Karpas-422 (cell line): ENCODE measurements at regions not wholly inside any gene's neighbourhood (a gene's known extent, or its start where the extent isn't known, plus 50 kb on each side); places are given as distances from the start of the nearest gene placed in this dataset.

Experiments used
- DNase-seq: peaks from one replicate; pipeline ENCODE4 v3.0.0-alpha.2; 2015
- H2AFZ ChIP-seq: fragments of 200-600 bp; sonication (generic); 2 replicates; pipeline ENCODE4 v1.6.1; 2014; ENCODE audit warnings: antibody characterized with exemption, low read length, mixed read lengths
- H3K27ac ChIP-seq: fragments of 200-600 bp; sonication (generic); 2 replicates; pipeline ENCODE4 v1.5.1; 2014; ENCODE audit warnings: mild to moderate bottlenecking, low read length, moderate library complexity
- H3K27me3 ChIP-seq: fragments of 200-600 bp; sonication (generic); 2 replicates; pipeline ENCODE4 v1.6.1; 2014; ENCODE audit warnings: low read length, mixed read lengths
- H3K36me3 ChIP-seq: fragments of 200-600 bp; sonication (generic); 2 replicates; pipeline ENCODE4 v1.6.1; 2014; ENCODE audit warnings: low read length, mixed read lengths; ENCODE audit not compliant: insufficient read depth
- H3K4me1 ChIP-seq: fragments of 200-600 bp; sonication (generic); 2 replicates; pipeline ENCODE4 v1.6.1; 2014; ENCODE audit warnings: mild to moderate bottlenecking, low read length, mixed read lengths
- H3K4me2 ChIP-seq: fragments of 200-600 bp; sonication (generic); 2 replicates; pipeline ENCODE4 v1.6.1; 2014; ENCODE audit warnings: low read length, low read depth, mild to moderate bottlenecking; ENCODE audit not compliant: poor library complexity, severe bottlenecking
- H3K4me3 ChIP-seq: fragments of 200-600 bp; sonication (generic); 2 replicates; pipeline ENCODE4 v1.5.1; 2014; ENCODE audit warnings: mild to moderate bottlenecking, antibody characterized with exemption, low read length, mixed read lengths
- H3K79me2 ChIP-seq: fragments of 200-600 bp; sonication (generic); 2 replicates; pipeline ENCODE4 v1.6.1; 2014; ENCODE audit warnings: mild to moderate bottlenecking, low read length, mixed read lengths
- H3K9ac ChIP-seq: fragments of 200-600 bp; sonication (generic); 2 replicates; pipeline ENCODE4 v1.6.0; 2014; ENCODE audit warnings: low read length
- H3K9me2 ChIP-seq: fragments of 200-600 bp; sonication (generic), shearing (Covaris generic); replicated peaks from 2 replicates; pipeline ENCODE4 v1.6.0; 2014; ENCODE audit warnings: mild to moderate bottlenecking, low read length, moderate library complexity; ENCODE audit not compliant: insufficient read depth
- H3K9me3 ChIP-seq: fragments of 300-700, 200-600 bp; sonication (generic); 2 replicates; pipeline ENCODE4 v1.6.1; 2014; ENCODE audit warnings: low read length, mixed read lengths
- H4K20me1 ChIP-seq: fragments of 200-600 bp; sonication (generic); 2 replicates; pipeline ENCODE4 v1.6.1; 2014; ENCODE audit warnings: mild to moderate bottlenecking, antibody characterized with exemption, low read length, low read depth; ENCODE audit not compliant: insufficient read depth

GRCh38 chr9:30851600-30851999, 1532.8 kb upstream of the ACO1 start:
- no peak for DNase-seq
- Histone ChIP-seq H3K4me3 (no peak overlapping the region), H3K9me3 (peaks cover 6% of the 10 kb centered on the region), H3K79me2 (no peaks in the 10 kb centered on the region), H3K4me1 (no peaks in the 10 kb centered on the region), H3K9me2 (no peaks in the 10 kb centered on the region), H3K9ac (no peak overlapping the region), H3K36me3 (no peaks in the 10 kb centered on the region), H3K27ac (no peak overlapping the region), H2AFZ (no peak overlapping the region), H3K4me2 (no peak overlapping the region), H3K27me3 (no peaks in the 10 kb centered on the region), H4K20me1 (no peaks in the 10 kb centered on the region)

- Histone ChIP-seq H3K9ac (no peak overlapping the region), H3K27me3 (no peaks in the 10 kb centered on the region), H3K9me3 (peaks cover 23% of the 10 kb centered on the region), H3K4me2 (no peak overlapping the region), H2AFZ (no peak overlapping the region), H3K27ac (no peak overlapping the region), H3K4me1 (no peaks in the 10 kb centered on the region), H3K79me2 (no peaks in the 10 kb centered on the region), H3K36me3 (no peaks in the 10 kb centered on the region), H3K4me3 (no peak overlapping the region), H4K20me1 (no peaks in the 10 kb centered on the region), H3K9me2 (no peaks in the 10 kb centered on the region)
- no peak for DNase-seq
These were observed 1483.7 kb upstream of the ACO1 start for GRCh38 chr9:30900706-30901105.

GRCh38 chr9:30913331-30913730, 1471.1 kb upstream of the ACO1 start:
- H3K79me2 ChIP-seq, result no peaks in the 10 kb centered on the region
- H3K4me3 ChIP-seq, result no peak overlapping the region
- no peak overlapping the region for H3K27ac ChIP-seq
- no peaks in the 10 kb centered on the region for H3K4me1 ChIP-seq
- peaks cover 22% of the 10 kb centered on the region for H3K9me3 ChIP-seq
- no peak overlapping the region for H2AFZ ChIP-seq
- no peaks in the 10 kb centered on the region for H3K36me3 ChIP-seq
- no peak for DNase-seq
- H3K9ac ChIP-seq, result no peak overlapping the region
- no peaks in the 10 kb centered on the region for H4K20me1 ChIP-seq
- H3K27me3 ChIP-seq, result no peaks in the 10 kb centered on the region
- no peak overlapping the region for H3K4me2 ChIP-seq
- H3K9me2 ChIP-seq, result no peaks in the 10 kb centered on the region

GRCh38 chr9:30915451-30915850, 1469.0 kb upstream of the ACO1 start:
- no peak overlapping the region for H2AFZ ChIP-seq
- no peaks in the 10 kb centered on the region for H3K9me2 ChIP-seq
- H3K27me3 ChIP-seq, result no peaks in the 10 kb centered on the region
- H3K36me3 ChIP-seq, result no peaks in the 10 kb centered on the region
- no peaks in the 10 kb centered on the region for H3K4me1 ChIP-seq
- no peak overlapping the region for H3K9ac ChIP-seq
- H3K4me3 ChIP-seq, result no peak overlapping the region
- no peak overlapping the region for H3K4me2 ChIP-seq
- no peak overlapping the region for H3K27ac ChIP-seq
- no peak for DNase-seq
- H4K20me1 ChIP-seq, result no peaks in the 10 kb centered on the region
- H3K79me2 ChIP-seq, result no peaks in the 10 kb centered on the region
- peaks cover 28% of the 10 kb centered on the region for H3K9me3 ChIP-seq

GRCh38 chr9:30925126-30925525, 1459.3 kb upstream of the ACO1 start:
- Histone ChIP-seq H4K20me1 (no peaks in the 10 kb centered on the region), H3K9me2 (no peaks in the 10 kb centered on the region), H3K9ac (no peak overlapping the region), H3K9me3 (peaks cover 4% of the 10 kb centered on the region; the same call in 1 of the 2 replicates), H3K36me3 (no peaks in the 10 kb centered on the region), H3K79me2 (no peaks in the 10 kb centered on the region), H3K27me3 (no peaks in the 10 kb centered on the region), H3K27ac (no peak overlapping the region), H3K4me3 (no peak overlapping the region), H3K4me2 (no peak overlapping the region), H3K4me1 (no peaks in the 10 kb centered on the region), H2AFZ (no peak overlapping the region)
- no peak for DNase-seq

GRCh38 chr9:30925635-30926034, 1458.8 kb upstream of the ACO1 start:
- Histone ChIP-seq H3K36me3 (no peaks in the 10 kb centered on the region), H3K9me2 (no peaks in the 10 kb centered on the region), H3K9me3 (peaks cover 4% of the 10 kb centered on the region; the same call in 1 of the 2 replicates), H3K27ac (no peak overlapping the region), H3K4me2 (no peak overlapping the region), H3K9ac (no peak overlapping the region), H2AFZ (no peak overlapping the region), H4K20me1 (no peaks in the 10 kb centered on the region), H3K79me2 (no peaks in the 10 kb centered on the region), H3K27me3 (no peaks in the 10 kb centered on the region), H3K4me1 (no peaks in the 10 kb centered on the region), H3K4me3 (no peak overlapping the region)
- no peak for DNase-seq

- Histone ChIP-seq H3K79me2 (no peaks in the 10 kb centered on the region), H2AFZ (no peak overlapping the region), H3K27ac (no peak overlapping the region), H3K4me2 (no peak overlapping the region), H3K36me3 (no peaks in the 10 kb centered on the region), H3K9me2 (no peaks in the 10 kb centered on the region), H3K9ac (no peak overlapping the region), H3K27me3 (no peaks in the 10 kb centered on the region), H3K9me3 (peaks cover 4% of the 10 kb centered on the region; the same call in 1 of the 2 replicates), H4K20me1 (no peaks in the 10 kb centered on the region), H3K4me3 (no peak overlapping the region), H3K4me1 (no peaks in the 10 kb centered on the region)
- no peak for DNase-seq
These were observed 1456.4 kb upstream of the ACO1 start for GRCh38 chr9:30928045-30928444.

GRCh38 chr9:30932226-30932625, 1452.2 kb upstream of the ACO1 start:
- Histone ChIP-seq H3K36me3 (no peaks in the 10 kb centered on the region), H3K9ac (no peak overlapping the region), H3K9me2 (no peaks in the 10 kb centered on the region), H3K27ac (no peak overlapping the region), H3K9me3 (no peaks in the 10 kb centered on the region; the same call in 1 of the 2 replicates), H4K20me1 (no peaks in the 10 kb centered on the region), H3K4me3 (no peak overlapping the region), H3K4me1 (no peaks in the 10 kb centered on the region), H3K27me3 (no peaks in the 10 kb centered on the region), H2AFZ (no peak overlapping the region), H3K79me2 (no peaks in the 10 kb centered on the region), H3K4me2 (no peak overlapping the region)
- no peak for DNase-seq

- H3K79me2 ChIP-seq, result no peaks in the 10 kb centered on the region
- H3K9me2 ChIP-seq, result no peaks in the 10 kb centered on the region; the same call in 1 of the 2 replicates
- no peaks in the 10 kb centered on the region for H3K36me3 ChIP-seq
- no peak overlapping the region for H3K4me2 ChIP-seq
- no peaks in the 10 kb centered on the region for H4K20me1 ChIP-seq
- H3K4me3 ChIP-seq, result no peak overlapping the region
- no peak for DNase-seq
- H3K9me3 ChIP-seq, result no peaks in the 10 kb centered on the region
- H3K27ac ChIP-seq, result no peak overlapping the region
- no peaks in the 10 kb centered on the region for H3K27me3 ChIP-seq
- no peak overlapping the region for H2AFZ ChIP-seq
- H3K9ac ChIP-seq, result no peak overlapping the region
- no peaks in the 10 kb centered on the region for H3K4me1 ChIP-seq
These were observed 1448.7 kb upstream of the ACO1 start for GRCh38 chr9:30935730-30936129.
